ENCODE measurements at regions not wholly inside any gene's neighbourhood (a gene's known extent, or its start where the extent isn't known, plus 50 kb on each side); places are given as distances from the start of the nearest gene placed in this dataset.
A peak's percentile ranks its signal among the peaks of the same experiment; 100 is the strongest.
"Not testable (repeated sequence)": the region's sequence is repeated elsewhere in the genome, so short reads cannot be mapped to it uniquely, and the experiment has no call there.

DNA sequence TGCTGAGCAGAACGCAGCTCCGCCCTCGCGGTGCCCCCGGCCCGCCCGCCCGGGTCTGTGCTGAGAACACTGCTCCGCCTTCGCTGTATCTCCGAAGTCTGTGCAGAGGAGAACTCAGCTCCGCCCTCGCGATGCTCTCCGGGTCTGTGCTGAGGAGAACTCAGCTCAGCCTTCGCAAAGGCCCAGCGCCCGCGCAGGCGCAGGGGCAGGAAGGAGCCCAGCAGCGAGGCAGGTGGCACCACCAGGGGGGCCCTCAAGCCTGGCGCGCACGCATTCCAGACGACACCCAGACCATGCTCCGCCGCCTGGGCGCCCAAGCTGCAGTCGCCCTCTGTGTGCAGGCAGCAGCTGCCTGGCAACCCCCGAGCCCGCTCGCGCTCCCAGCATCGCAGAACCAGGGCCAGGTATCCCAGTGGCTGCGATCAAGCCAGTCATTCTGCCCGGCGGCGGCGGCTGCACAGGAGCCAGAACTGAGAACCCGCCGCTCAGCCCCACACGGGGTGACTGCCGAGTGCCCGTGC lies 64.1 kb upstream of the GPR39 start:
- TF ChIP-seq, protein P1, sequence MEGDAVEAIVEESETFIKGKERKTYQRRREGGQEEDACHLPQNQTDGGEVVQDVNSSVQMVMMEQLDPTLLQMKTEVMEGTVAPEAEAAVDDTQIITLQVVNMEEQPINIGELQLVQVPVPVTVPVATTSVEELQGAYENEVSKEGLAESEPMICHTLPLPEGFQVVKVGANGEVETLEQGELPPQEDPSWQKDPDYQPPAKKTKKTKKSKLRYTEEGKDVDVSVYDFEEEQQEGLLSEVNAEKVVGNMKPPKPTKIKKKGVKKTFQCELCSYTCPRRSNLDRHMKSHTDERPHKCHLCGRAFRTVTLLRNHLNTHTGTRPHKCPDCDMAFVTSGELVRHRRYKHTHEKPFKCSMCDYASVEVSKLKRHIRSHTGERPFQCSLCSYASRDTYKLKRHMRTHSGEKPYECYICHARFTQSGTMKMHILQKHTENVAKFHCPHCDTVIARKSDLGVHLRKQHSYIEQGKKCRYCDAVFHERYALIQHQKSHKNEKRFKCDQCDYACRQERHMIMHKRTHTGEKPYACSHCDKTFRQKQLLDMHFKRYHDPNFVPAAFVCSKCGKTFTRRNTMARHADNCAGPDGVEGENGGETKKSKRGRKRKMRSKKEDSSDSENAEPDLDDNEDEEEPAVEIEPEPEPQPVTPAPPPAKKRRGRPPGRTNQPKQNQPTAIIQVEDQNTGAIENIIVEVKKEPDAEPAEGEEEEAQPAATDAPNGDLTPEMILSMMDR (IDR thresholded peaks at IDR 0.05): peak in 1 of 6 experiments; percentile 9
- not testable (repeated sequence) for TF ChIP-seq POLR2A (IDR thresholded peaks at IDR 0.05)

Measured in esophagus squamous epithelium (tissue), 4 donors.